ENCODE measurements at regions not wholly inside any gene's neighbourhood (a gene's known extent, or its start where the extent isn't known, plus 50 kb on each side); places are given as distances from the start of the nearest gene placed in this dataset.

- TF ChIP-seq POLR2A (IDR thresholded peaks at IDR 0.05; ENCODE audit: low read depth, low read length) (no peak), POLR2AphosphoS5 (IDR thresholded peaks at IDR 0.05; ENCODE audit: low read depth, low read length) (no peak)
Measured at GRCh38 chr18:67583621-67584020, 67.1 kb upstream of the DSEL start.

All from GM12891 (cell line).